Inferior parietal cortex (tissue), 1 donor: ENCODE measurements at regions not wholly inside any gene's neighbourhood (a gene's known extent, or its start where the extent isn't known, plus 50 kb on each side); places are given as distances from the start of the nearest gene placed in this dataset.

ENCODE experiments used
- DNase-seq: peaks from one replicate; pipeline ENCODE4 v3.0.0-alpha.2; 2016; ENCODE audit errors: extremely low spot score

- no peak for DNase-seq
These were observed 79.1 kb downstream of the TRIB2 start for GRCh38 chr2:12795851-12796250.

- peak; percentile 8 for DNase-seq
These were observed 79.9 kb downstream of the TRIB2 start for GRCh38 chr2:12796657-12797056.

GRCh38 chr2:12797815-12798214, 81.1 kb downstream of the TRIB2 start:
- DNase-seq, result no peak

GRCh38 chr2:12803607-12804006, 86.9 kb downstream of the TRIB2 start:
- DNase-seq, result no peak

- no peak for DNase-seq
These were observed 87.5 kb downstream of the TRIB2 start for GRCh38 chr2:12804091-12804856.

- DNase-seq, result no peak
These were observed 88.3 kb downstream of the TRIB2 start for GRCh38 chr2:12805033-12805432.

- DNase-seq, result no peak
These were observed 90.0 kb downstream of the TRIB2 start for GRCh38 chr2:12806549-12807242.

DNA sequence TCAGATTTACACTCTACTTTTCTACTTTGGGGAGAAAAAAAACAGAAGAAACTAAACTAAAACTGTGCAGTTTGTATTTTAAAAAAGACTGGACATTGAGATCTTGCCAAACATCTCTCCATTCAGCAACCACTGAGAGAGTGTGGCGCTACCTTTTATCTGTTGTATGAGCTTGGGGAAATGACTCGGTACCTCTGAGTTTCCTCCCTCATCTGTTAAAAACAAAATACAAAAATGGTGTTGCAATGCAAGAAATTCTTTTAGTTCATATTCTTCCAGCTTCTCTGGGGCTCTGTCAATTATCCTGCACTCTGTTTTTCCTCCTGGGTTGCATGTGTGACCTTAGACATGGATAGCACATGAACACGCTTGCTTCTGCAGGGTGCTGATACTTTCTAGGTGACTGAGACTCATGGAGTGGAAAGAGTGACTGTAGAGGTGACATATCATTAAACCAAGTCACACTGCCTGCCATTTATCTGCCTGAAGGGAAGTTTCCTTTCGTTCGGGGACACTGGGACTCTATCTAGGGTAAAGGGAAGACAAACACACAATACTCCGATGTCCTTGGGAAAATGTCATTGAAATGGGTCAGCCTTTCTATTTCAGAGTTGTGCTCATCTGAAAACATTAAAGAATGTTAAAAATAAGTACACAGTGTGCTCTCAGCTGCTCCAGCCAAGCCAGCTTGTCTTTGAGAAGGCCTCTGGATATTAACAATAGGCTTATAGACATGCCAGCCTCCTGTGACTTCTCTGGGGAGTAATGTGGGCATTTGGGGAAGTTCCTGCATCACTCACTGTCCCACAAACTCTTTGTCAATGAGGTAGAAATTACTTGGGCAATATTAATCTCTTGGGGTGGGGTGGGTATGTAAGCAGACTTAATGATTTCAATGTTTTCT, 91.4 kb downstream of the TRIB2 start:
- DNase-seq, result no peak

DNA sequence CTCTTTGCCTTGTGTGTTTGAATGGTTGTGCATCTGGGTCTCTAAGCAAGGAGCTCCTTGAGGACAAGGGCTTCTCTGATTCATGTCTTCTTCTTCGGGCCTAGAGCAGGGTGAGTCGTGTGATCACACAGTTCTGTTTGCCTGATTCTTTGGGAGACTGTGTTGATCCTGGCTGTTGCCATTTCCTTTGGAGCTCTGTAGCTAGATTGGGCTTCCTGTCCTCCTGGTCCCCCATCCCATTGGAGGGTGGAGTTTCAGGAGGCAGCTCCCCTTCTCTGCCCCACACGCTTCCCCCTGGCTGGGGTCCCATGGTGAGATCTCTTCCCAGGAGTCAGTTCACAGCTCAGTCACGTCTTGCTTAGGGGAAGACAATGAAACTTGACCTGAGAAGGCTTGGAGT, 92.8 kb downstream of the TRIB2 start:
- no peak for DNase-seq

- DNase-seq, result no peak
These were observed 95.2 kb downstream of the TRIB2 start for GRCh38 chr2:12811916-12812315.

DNA sequence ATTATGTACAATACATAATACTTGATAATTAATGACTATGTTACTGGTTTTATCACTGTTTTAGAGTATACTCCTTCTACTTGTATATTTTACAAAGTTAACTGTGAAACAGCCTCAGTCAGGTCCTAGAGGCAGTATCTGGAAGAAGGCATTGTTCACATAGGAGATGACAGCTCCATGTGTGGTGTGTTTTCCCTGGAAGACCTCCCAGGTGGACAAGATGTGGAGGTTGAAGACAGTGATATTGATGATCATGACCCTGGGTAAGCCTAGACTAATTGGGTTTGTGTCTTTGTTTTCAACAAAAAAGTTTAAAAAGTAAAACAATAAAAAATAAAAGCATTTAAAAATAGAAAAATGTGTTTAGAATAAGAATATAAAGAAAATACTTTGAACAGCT, 96.4 kb downstream of the TRIB2 start:
- DNase-seq, result no peak

DNA sequence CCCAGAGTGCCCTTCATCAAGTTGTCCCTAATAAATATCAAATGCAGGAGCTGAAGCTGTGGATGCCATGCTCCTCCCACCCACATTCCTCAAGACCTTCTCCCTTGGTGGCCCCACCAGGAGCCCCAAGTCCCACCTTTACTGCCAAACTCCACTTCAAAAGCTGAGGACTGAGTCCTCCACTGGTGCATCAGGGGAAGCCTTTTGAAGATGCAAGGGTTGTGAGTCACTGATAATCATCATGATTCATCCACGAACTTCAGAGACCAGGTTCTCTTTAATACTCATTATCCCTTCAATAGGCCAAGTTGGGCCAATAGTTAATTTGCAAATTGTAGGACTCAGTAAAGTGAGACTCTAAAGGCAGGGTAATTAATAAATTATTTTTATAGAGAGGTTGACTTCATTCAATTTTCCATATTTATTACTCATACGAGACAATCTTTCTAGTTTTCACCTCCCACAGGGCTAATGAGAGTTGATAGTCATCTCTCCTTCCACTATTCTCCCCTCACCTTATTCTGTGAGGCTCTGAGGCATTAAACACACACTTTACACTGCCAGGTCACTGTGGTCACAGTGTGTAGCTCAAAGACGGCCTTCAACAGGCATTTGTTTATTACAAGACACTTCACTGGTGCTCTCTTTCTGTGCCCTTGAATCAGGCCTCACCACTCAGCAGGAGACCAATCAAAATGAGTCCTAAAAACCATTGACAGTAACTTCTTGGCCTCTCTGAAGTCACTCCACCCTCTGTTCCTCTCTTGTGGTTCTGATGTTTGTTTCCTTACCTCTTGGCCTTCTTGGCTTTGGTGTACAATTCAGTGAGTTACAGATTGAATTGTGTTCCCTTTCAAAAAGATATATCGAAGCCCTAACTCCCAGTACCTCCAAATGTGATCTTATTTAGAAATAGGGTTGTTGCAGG, 99.9 kb downstream of the TRIB2 start:
- no peak for DNase-seq

- no peak for DNase-seq
These were observed 101.1 kb downstream of the TRIB2 start for GRCh38 chr2:12817870-12818269.

DNA sequence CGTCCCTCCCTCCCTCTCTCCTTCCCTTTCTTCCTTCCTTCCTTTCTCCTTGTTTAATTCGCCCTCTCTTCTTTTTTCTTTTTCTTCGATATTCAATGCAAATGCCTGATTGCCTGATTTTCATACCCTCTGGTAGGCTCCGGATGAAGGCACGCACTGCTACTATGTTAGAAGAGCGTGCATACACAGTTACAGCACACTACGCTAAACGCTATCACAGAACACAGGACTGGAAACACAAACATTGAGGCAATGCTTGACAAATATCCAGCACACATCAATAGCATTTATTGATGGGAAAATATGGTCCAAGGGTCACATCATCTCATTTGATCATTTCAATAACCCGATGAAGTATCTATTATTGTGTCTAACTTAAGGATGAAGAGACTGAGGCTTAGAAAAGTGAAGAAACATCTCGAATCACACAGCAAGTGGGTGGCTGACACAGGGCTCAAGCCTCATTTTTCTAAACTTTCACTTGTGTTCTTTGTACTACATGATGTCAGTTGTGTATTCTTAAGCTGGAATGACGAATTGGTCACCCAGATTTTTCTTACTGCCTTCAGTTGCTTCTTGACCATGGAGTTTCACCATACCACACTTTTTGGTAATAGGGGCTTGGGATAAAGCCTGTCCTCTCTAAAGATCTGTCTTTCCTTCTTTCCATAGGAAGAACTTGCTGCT, 101.8 kb downstream of the TRIB2 start:
- DNase-seq, result no peak

- no peak for DNase-seq
These were observed 102.4 kb downstream of the TRIB2 start for GRCh38 chr2:12819103-12819475.

DNA sequence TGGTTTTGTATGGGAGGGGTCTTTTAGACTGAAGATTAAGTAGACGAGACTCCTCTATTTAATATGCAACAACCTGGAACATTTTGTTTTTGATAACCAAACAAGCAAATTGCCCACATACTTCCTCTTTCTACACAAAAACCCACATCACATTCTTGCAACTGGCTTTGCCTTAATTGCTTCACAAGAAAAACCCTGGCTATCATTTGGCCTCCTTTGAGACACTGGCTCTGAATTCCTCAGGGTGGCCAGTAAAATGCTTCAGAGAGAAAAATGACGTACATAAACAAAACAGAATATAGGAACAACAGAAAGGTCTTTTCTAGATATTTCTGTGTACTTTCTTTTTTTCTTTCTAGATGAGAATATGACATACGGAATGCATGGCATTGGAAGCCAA, 103.0 kb downstream of the TRIB2 start:
- DNase-seq, result no peak

GRCh38 chr2:12821656-12822055, 104.9 kb downstream of the TRIB2 start:
- DNase-seq, result no peak

DNA sequence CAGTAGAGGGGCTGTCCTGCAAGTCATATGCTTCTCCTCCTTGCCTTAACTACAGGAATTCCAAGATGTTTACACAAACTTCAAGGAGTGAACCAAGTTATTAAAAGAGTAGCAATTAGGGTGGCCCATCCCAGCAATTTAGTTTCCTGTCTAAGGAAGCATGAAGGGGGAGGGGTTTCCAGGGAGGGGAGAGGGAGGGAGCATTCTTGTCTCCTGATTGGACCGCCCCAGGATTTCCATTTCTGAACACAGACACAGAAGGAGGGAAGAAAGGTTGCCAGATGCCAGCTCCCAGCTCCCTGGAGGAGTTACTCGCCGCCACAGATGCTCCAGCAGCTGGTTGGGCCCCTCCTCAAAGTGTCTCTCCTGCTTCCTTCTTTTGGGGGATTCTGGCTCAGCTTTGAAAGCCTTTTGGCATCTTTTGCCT, 107.6 kb downstream of the TRIB2 start:
- DNase-seq, result no peak

DNA sequence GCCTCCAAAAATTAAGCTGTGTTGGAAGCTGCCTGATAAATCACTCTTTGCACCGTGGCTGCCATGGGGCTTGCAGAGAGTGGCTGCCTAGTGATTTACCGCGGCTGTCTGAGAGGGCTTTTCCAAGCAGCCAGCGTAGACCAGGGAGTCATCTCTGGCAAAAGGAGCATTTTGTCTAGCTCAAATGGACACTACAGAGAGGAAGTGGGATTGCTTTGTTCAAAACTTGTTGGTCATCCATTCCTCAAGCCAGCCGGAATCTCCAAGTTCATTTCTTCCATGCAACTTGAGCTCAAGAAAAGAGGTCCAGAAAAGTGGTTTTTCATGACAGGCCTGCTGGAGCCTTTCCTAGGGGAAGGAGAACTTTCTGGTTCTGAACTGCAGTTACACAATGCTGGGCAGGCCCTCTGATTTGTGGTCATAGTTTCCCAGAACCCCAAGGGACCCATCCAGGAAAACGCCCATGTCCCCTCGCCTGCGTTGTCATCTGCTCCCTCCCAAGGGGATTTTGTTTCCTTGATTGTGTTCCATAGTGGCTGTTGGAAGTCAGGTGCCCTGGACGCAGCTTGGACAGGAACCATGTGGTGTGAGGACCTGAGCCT, 108.1 kb downstream of the TRIB2 start:
- no peak for DNase-seq

- no peak for DNase-seq
These were observed 110.0 kb downstream of the TRIB2 start for GRCh38 chr2:12826781-12827180.
